ENCODE measurements at regions not wholly inside any gene's neighbourhood (a gene's known extent, or its start where the extent isn't known, plus 50 kb on each side); places are given as distances from the start of the nearest gene placed in this dataset.

- Mint-ChIP-seq H3K4me1 (peaks cover 26% of the 10 kb centered on the region), H3K4me3 (no peak overlapping the region), H3K27me3 (ENCODE audit: low read depth, poor library complexity) (peaks cover 3% of the 10 kb centered on the region), H3K36me3 (ENCODE audit: low read depth) (peaks cover 19% of the 10 kb centered on the region), H3K27ac (no peak overlapping the region), H3K9me3 (peaks cover 39% of the 10 kb centered on the region)
- no peak for DNase-seq
- no peak for TF ChIP-seq CTCF (IDR thresholded peaks at IDR 0.05)
Measured at GRCh38 chr2:16063955-16064633, 123.7 kb downstream of the MYCN start.

- H3K4me1 Mint-ChIP-seq, result peaks cover 19% of the 10 kb centered on the region
- H3K27ac Mint-ChIP-seq, result no peak overlapping the region
- H3K4me3 Mint-ChIP-seq, result no peak overlapping the region
- TF ChIP-seq CTCF (IDR thresholded peaks at IDR 0.05), result no peak
- H3K36me3 Mint-ChIP-seq (ENCODE audit: low read depth), result peaks cover 19% of the 10 kb centered on the region
- peaks cover 39% of the 10 kb centered on the region for H3K9me3 Mint-ChIP-seq
- H3K27me3 Mint-ChIP-seq (ENCODE audit: low read depth, poor library complexity), result peaks cover 3% of the 10 kb centered on the region
- DNase-seq, result no peak
Measured at GRCh38 chr2:16063251-16063850, 123.0 kb downstream of the MYCN start.

GRCh38 chr2:16062471-16063250, 122.3 kb downstream of the MYCN start:
- no peak for TF ChIP-seq CTCF (IDR thresholded peaks at IDR 0.05)
- Mint-ChIP-seq H3K27ac (no peak overlapping the region), H3K9me3 (peaks cover 39% of the 10 kb centered on the region), H3K4me3 (no peak overlapping the region), H3K27me3 (ENCODE audit: low read depth, poor library complexity) (peaks cover 3% of the 10 kb centered on the region), H3K36me3 (ENCODE audit: low read depth) (peaks cover 19% of the 10 kb centered on the region), H3K4me1 (peaks cover 14% of the 10 kb centered on the region)
- no peak for DNase-seq

GRCh38 chr2:16061441-16062217, 121.3 kb downstream of the MYCN start:
- H3K36me3 Mint-ChIP-seq (ENCODE audit: low read depth), result peaks cover 19% of the 10 kb centered on the region
- TF ChIP-seq CTCF (IDR thresholded peaks at IDR 0.05), result no peak
- H3K4me3 Mint-ChIP-seq, result no peak overlapping the region
- DNase-seq, result no peak
- H3K27me3 Mint-ChIP-seq (ENCODE audit: low read depth, poor library complexity), result peaks cover 3% of the 10 kb centered on the region
- no peak overlapping the region for H3K27ac Mint-ChIP-seq
- peaks cover 9% of the 10 kb centered on the region for H3K4me1 Mint-ChIP-seq
- H3K9me3 Mint-ChIP-seq, result peaks cover 42% of the 10 kb centered on the region

- no peak for DNase-seq
- H3K9me3 Mint-ChIP-seq, result peaks cover 42% of the 10 kb centered on the region
- H3K36me3 Mint-ChIP-seq (ENCODE audit: low read depth), result peaks cover 19% of the 10 kb centered on the region
- peaks cover 7% of the 10 kb centered on the region for H3K4me1 Mint-ChIP-seq
- no peak overlapping the region for H3K4me3 Mint-ChIP-seq
- peaks cover 3% of the 10 kb centered on the region for H3K27me3 Mint-ChIP-seq (ENCODE audit: low read depth, poor library complexity)
- TF ChIP-seq CTCF (IDR thresholded peaks at IDR 0.05), result no peak
- H3K27ac Mint-ChIP-seq, result no peak overlapping the region
Measured at GRCh38 chr2:16060936-16061338, 120.6 kb downstream of the MYCN start.

Data from nephron progenitor cell (in vitro differentiated cells).